HCT116 (cell line): ENCODE measurements at regions not wholly inside any gene's neighbourhood (a gene's known extent, or its start where the extent isn't known, plus 50 kb on each side); places are given as distances from the start of the nearest gene placed in this dataset.

ENCODE experiments used
- EZH2 ChIP-seq: fragments of 200-600 bp; sonication (generic); IDR thresholded peaks from 2 replicates; pipeline ENCODE4 v1.6.1; 2017; ENCODE audit warnings: antibody characterized with exemption, mixed run types
- EZH2phosphoT487 ChIP-seq: fragments of 200-600 bp; IDR thresholded peaks from 2 replicates; pipeline ENCODE4 v1.6.1; 2018; ENCODE audit warnings: antibody characterized with exemption, borderline replicate concordance
- FOSL1 ChIP-seq: IDR thresholded peaks from 2 replicates; pipeline ENCODE4 v1.6.1; 2012; ENCODE audit warnings: low read depth
- POLR2A ChIP-seq: IDR thresholded peaks from 2 replicates; pipeline ENCODE4 v1.7.0; 2011; ENCODE audit warnings: borderline replicate concordance; ENCODE audit not compliant: insufficient read depth, insufficient read length; ENCODE audit errors: extremely low read depth
- POLR2AphosphoS5 ChIP-seq: IDR thresholded peaks from 2 replicates; pipeline ENCODE4 v1.6.1; 2011; ENCODE audit warnings: mild to moderate bottlenecking, low read depth, low read length, moderate library complexity
- RAD21 ChIP-seq: IDR thresholded peaks from 2 replicates; pipeline ENCODE4 v1.6.1; 2012; ENCODE audit warnings: low read depth, mild to moderate bottlenecking
- SRF ChIP-seq: IDR thresholded peaks from 2 replicates; pipeline ENCODE4 v1.6.1; 2012; ENCODE audit warnings: low read depth
- TCF7L2 ChIP-seq: IDR thresholded peaks from 2 replicates; pipeline ENCODE4 v1.7.0; 2011; ENCODE audit warnings: borderline replicate concordance, inconsistent platforms; ENCODE audit not compliant: insufficient read depth, insufficient read length; ENCODE audit errors: extremely low read depth
- ZNF274 ChIP-seq: fragments of 200-500 bp; sonication (Bioruptor generic); IDR thresholded peaks from 2 replicates; pipeline ENCODE4 v1.6.1; 2014; ENCODE audit warnings: mild to moderate bottlenecking, low read depth, low read length, inconsistent platforms
- TF ChIP-seq, protein P1 (sequence below), 3 experiments: fragments of 200-600 bp in 1 of 3; sonication (generic) in 1 of 3; IDR thresholded peaks in 2 of 3; conservative IDR thresholded peaks in 1 of 3; 2 replicates each; pipeline ENCODE4 v1.5.1; 2012 to 2017; ENCODE audit warnings: low read depth in 2 of 3, low read length in 2 of 3, antibody characterized with exemption in 1 of 3, borderline replicate concordance in 1 of 3, control low read depth in 1 of 3, mild to moderate bottlenecking in 1 of 3, mixed read lengths in 1 of 3, mixed run types in 1 of 3, moderate library complexity in 1 of 3; ENCODE audit not compliant: insufficient read depth in 1 of 3
- TF ChIP-seq, protein P2 (sequence below): IDR thresholded peaks from 2 replicates; pipeline ENCODE4 v1.6.1; 2012; ENCODE audit warnings: low read depth
- TF ChIP-seq, protein P3 (sequence below): IDR thresholded peaks from 2 replicates; pipeline ENCODE4 v1.6.1; 2012

DNA sequence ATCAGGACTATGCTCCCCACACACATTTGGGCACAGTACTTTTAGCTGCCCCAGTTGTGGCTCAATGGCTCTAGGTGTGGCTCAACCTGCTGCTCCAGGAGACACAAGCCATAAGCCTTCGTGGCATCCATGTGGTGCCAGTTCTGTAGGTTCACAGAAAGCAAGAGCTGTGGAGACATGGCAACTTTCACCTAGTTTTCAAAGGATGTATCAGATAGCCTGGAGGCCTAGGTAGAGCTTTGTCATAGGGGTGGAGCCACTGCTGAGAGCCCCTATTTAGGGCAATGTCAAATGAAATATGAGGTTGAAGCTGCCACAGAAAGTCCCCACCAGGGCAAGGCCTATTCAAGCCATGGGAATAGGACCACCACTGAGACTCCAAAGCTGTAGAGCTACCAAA is 210.5 kb downstream of the LMO4 start:
- TF ChIP-seq, protein P1, sequence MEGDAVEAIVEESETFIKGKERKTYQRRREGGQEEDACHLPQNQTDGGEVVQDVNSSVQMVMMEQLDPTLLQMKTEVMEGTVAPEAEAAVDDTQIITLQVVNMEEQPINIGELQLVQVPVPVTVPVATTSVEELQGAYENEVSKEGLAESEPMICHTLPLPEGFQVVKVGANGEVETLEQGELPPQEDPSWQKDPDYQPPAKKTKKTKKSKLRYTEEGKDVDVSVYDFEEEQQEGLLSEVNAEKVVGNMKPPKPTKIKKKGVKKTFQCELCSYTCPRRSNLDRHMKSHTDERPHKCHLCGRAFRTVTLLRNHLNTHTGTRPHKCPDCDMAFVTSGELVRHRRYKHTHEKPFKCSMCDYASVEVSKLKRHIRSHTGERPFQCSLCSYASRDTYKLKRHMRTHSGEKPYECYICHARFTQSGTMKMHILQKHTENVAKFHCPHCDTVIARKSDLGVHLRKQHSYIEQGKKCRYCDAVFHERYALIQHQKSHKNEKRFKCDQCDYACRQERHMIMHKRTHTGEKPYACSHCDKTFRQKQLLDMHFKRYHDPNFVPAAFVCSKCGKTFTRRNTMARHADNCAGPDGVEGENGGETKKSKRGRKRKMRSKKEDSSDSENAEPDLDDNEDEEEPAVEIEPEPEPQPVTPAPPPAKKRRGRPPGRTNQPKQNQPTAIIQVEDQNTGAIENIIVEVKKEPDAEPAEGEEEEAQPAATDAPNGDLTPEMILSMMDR (IDR thresholded peaks at IDR 0.05 in 2 of 3, conservative IDR thresholded peaks at IDR 0.05 in 1 of 3; ENCODE audit: borderline replicate concordance in 1 of 3, insufficient read depth in 1 of 3, low read depth in 2 of 3, low read length in 2 of 3), result no peak
- TF ChIP-seq RAD21 (no peak), POLR2A (no peak), POLR2AphosphoS5 (no peak), ZNF274 (no peak), EZH2phosphoT487 (no peak), SRF (no peak), EZH2 (no peak), FOSL1 (no peak), TCF7L2 (no peak)
- TF ChIP-seq, protein P2, sequence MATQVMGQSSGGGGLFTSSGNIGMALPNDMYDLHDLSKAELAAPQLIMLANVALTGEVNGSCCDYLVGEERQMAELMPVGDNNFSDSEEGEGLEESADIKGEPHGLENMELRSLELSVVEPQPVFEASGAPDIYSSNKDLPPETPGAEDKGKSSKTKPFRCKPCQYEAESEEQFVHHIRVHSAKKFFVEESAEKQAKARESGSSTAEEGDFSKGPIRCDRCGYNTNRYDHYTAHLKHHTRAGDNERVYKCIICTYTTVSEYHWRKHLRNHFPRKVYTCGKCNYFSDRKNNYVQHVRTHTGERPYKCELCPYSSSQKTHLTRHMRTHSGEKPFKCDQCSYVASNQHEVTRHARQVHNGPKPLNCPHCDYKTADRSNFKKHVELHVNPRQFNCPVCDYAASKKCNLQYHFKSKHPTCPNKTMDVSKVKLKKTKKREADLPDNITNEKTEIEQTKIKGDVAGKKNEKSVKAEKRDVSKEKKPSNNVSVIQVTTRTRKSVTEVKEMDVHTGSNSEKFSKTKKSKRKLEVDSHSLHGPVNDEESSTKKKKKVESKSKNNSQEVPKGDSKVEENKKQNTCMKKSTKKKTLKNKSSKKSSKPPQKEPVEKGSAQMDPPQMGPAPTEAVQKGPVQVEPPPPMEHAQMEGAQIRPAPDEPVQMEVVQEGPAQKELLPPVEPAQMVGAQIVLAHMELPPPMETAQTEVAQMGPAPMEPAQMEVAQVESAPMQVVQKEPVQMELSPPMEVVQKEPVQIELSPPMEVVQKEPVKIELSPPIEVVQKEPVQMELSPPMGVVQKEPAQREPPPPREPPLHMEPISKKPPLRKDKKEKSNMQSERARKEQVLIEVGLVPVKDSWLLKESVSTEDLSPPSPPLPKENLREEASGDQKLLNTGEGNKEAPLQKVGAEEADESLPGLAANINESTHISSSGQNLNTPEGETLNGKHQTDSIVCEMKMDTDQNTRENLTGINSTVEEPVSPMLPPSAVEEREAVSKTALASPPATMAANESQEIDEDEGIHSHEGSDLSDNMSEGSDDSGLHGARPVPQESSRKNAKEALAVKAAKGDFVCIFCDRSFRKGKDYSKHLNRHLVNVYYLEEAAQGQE, result no peak
- TF ChIP-seq, protein P3, sequence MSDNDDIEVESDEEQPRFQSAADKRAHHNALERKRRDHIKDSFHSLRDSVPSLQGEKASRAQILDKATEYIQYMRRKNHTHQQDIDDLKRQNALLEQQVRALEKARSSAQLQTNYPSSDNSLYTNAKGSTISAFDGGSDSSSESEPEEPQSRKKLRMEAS, result no peak
